ENCODE measurements at regions not wholly inside any gene's neighbourhood (a gene's known extent, or its start where the extent isn't known, plus 50 kb on each side); places are given as distances from the start of the nearest gene placed in this dataset.
"Not testable (repeated sequence)": the region's sequence is repeated elsewhere in the genome, so short reads cannot be mapped to it uniquely, and the experiment has no call there.

DNA sequence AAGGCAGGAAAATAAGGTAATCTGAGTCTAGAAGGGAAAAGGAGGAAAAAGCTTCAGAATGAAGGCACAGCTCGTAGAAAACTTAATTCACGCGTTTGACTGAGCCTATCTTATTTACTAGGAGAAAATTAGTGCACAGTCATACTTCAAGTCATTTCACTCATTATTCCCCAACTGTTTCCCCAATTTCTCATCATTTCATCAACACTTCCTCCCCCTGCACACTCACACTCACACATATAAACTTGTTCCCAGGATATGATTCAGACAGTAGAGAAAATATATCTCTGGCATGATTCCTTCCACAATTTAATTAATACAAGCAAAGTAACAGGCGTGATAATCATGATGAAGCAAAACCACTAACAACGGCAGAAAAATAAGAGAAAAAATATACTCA, 94.5 kb upstream of the F13A1 start:
- DNase-seq = no peak

DNA sequence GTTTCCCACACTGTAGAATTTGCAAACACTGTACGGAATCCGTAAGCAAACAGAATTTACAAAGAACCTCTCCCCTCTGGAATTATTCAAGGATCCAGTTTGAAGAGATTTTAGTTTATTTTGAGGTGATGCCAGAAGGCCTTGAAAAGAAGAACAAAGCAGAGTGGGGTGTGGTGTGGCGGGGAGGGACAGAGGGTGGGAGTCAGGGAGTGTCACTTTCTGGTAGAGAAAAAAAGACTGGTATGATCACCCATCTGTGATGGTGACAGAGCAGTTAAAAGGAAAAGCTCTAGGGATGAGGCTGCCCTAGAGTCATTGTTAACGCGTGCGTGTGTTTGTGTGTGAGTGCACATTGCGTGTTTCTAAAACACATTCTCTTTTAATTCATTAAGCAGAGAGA, 97.0 kb upstream of the F13A1 start:
- DNase-seq = no peak

DNA sequence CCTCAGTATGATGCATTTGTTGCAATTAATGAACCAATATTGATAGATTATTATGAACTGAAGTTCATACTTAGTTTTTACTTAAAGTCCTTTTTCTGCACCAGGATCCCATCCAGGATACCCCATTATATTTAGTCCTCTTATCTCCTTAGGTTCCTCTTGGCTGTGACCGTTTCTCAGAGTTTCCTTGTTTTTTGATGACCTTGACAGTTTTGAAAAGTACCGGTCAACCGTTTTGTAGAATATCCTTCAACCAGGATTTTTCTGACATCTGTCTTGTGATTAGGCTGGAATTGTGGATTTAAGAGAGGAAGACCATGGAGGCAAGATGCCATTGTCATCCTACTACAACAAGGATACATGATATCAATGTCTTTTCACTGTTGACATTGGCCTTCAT, 98.0 kb upstream of the F13A1 start:
- DNase-seq = no peak

DNA sequence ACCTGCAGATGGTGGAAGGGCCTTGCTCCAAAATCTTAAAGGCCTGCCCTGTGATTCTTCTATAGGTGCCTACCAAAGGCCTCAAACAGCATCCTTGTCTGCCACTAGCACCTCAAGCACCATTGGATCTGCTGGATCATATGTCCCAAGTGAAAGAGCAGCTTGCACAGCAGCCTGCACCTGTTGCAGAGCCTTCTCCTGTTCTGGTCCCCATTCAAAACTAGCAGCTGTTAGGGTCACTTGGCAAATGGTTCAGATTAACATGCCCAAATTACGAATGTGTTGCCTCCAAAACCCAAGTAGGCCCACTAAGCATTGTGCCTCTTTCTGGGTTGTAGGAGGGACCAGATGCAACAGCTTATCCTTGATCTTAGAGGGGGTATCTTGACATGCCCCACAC, 99.6 kb upstream of the F13A1 start:
- no peak for DNase-seq

GRCh38 chr6:6434151-6434550, 113.7 kb upstream of the F13A1 start:
- DNase-seq = no peak

- DNase-seq = no peak
Observed at GRCh38 chr6:6434723-6435122, 114.3 kb upstream of the F13A1 start.

- no peak for DNase-seq
Observed at GRCh38 chr6:6436366-6436765, 115.9 kb upstream of the F13A1 start.

- no peak for DNase-seq
Observed at GRCh38 chr6:6436946-6437345, 116.5 kb upstream of the F13A1 start.

DNA sequence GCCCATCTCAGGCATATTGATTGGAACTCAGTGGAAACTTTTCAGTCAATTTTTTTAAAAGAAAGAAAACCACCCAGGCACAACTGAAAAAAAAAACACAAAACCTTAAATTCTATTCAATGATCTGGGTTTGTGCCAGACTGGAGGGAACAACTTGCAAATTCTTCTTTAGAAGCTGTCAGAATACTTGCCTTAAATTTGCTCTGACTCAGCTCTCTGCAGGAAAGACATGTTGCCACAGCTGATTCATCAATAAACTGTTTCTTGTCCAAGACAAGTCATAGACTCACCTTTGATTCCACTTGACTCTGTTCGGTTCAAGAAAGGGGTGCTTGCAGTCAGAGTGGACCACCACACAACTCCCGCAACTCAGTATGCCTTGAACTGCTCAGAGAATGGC, 117.8 kb upstream of the F13A1 start:
- DNase-seq = no peak

DNA sequence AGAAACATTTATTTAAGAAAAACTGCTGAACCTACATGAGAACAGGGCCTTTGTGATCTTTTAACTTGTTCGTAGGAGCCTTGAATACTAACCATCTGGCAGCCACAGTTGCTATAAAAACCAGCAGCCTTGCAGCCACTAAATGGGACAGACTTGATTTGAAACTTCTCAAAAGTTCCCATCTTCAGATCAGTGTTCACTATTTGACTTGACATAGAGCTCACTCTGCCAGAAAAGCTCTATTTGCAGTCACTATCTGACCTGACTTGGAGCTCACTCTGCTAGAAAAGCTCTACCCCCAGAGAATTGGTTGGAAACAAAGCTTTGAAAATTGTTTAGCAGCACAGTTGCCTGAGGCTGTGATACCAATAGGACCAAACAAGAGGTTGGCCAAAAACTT, 119.3 kb upstream of the F13A1 start:
- no peak for DNase-seq

DNA sequence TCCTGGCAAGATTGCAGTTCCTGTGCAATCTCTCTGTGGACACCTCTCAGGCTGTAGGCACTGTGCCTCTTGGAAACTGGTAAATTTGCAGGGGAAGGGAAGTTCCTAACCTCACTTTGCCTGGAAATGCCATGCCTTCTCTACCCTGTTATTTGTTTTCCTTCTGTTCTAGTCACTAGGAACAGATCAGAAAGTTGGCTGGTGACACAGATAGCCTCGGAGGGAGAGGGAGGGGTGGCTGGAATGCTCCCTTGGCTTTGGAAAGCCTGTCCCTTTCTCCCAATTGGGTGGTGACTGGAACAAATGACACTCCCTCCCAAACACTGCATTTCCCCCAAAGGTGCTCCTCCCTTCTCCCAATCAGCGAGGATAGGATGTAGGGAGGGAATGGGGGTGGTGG, 131.5 kb upstream of the F13A1 start:
- no peak for DNase-seq

- no peak for DNase-seq
Observed at GRCh38 chr6:6453186-6453585, 132.7 kb upstream of the F13A1 start.

DNA sequence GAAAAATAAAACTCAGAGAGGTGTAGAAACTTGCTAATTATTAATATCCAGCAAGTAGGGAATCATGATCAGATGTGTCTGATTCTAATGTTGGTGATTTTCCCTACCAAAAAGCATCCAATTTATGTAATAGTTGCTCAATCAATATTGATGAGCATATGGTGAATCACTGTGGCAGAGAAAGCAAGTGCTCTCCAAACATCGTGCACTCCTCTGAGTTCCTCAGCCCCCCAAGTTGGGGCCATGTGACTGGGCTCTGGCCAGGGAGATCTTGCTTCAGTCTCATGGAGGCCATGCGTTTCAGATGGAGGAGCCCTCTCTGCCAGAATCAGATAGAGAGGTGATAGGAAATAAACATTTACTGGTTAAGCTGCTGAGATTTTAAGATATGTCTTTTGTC, 133.2 kb upstream of the LY86 start:
- DNase-seq = no peak

DNA sequence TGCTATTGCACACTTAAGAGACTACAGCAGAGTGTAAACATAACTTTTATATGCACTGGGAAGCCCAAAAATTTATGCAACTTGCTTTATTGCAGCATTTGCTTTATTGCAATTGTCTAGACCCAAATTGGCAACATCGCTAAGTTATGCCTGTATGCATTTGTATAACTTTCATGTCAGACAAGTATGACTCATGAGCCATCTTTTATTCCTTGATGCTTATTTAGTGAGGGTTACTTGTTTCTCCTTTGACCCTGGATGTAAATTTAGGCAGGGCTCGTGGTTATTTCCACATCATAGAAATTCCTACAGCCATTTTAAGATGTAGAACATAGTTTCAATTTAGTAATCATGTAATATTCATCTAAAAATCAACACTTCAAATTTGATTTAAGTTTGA, 130.3 kb upstream of the LY86 start:
- DNase-seq = no peak

DNA sequence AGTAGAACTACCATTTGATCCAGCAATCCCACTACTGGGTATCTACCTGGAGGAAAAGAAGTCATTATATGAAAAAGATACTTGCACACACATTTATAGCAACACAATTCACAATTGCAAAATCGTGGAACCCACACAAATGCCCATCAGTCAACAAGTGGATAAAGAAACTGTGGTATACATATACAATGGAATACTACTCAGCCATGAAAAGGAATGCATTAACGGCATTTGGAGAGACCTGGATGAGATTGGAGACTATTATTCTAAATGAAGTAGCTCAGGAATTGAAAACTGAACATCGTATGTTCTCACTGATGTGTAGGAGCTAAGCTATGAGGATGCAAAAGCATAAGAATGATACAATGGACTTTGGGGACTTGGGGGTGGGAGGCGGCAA, 128.6 kb upstream of the LY86 start:
- DNase-seq = not testable (repeated sequence)

DNA sequence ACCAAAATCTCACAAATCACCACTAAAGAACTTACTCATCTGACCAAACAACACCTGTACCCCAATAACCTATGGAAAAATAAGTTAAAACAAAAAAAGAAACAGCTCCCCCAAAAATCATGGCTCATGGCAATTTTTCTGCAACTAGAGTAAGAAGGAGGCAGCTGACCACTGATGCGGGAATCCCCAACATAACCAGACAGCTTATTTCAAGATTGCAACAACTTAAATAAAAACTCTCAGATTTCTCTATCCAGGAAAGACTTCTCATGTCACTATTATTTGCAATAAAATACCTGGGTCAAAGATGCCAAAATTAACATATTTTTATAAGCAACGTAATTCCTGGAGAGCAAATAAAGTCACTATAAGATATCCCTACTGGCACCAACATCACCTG, 128.1 kb upstream of the LY86 start:
- DNase-seq = no peak

- DNase-seq = no peak
Observed at GRCh38 chr6:6461138-6461537, 127.4 kb upstream of the LY86 start.

DNA sequence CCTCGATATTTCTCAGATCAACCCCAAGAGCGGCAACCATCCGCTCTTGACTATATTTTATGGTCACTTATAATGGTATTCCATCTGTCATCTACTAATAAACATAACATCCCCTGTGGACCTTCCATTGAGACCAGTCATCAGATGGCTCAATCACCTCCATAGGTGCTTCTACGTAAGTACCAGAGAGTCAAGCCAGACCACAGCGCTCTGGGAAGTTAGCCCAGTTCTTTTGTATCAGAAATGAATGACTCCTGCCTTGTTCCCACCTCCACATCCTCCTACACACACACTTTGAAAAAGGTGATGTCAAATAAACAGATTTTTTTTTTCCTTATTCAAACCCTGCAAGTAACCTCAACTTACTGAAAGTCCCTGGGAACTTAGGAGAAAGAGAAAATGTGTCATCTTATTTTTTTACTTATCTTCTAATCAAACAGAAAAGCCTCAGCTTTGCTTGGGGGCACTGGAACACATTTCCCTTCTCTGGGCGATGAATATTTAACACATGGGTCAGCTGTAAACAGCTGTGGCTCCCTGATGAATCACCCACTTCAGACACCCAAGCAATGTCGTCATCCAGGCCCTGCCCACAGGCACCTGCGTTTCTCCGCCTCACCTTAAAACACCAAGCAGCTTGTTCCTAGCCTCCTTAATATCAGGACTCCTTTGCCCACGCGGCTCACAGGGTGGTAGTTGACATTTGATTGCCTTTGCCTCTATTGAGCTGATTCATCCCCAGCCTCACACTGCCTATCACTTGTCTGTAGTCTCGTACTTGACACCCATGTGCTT, 121.4 kb upstream of the LY86 start:
- no peak for DNase-seq

GRCh38 chr6:6469074-6469473, 119.4 kb upstream of the LY86 start:
- no peak for DNase-seq

- no peak for DNase-seq
Observed at GRCh38 chr6:6470123-6470522, 118.4 kb upstream of the LY86 start.

DNA sequence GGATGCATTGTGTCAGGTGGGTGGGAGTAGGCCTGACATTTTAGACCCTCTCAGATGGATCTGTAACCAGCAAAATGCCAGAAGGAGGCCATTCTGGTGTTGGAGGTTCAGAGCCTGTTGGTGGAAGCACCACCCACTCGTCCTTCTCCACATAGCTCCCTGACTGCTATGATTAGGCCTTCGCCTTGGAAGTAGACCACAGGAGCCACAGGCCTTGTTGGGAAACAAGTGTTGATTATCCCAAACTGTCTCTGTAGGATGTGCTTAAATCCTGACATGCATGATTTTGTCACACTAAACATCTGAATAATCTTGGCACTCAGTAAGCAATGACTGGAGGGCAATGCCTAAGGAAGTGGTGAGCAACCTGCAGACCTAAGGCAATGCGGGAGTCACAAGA, 117.2 kb upstream of the LY86 start:
- no peak for DNase-seq

DNA sequence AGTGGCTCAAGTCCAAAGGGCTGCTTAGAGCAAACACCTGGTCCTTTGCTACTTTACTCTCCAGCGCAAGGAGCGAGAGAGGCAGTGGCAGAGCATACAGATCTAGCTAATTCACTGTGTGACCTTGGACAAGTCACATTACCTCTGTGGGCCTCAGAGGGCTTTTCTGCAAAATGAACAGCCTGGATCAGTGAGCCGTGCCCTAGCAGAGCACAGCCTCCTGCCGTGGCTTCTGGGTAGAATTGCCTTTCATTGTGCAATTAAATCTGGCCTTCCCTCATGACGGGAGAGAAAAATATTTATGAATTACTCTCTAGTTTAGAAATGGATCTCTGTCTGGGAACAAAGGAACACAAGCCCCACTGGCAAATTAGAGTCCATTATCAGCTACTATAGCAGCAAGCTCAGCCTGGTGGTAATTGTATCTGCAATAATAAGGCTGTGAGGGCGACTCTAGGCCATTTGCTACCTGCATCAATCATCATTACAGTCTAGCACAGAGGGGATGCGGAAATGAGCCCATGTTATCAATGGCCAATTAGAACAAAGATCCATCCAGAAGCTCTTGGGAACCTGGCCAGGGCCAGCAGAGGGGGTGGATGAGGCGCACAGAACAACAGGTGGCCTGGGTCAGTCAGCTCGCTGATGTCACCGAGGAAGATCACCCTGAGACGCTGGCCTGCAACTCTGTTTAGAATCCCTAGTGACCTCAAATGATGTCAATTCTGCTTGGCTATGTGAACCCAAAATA, 114.2 kb upstream of the LY86 start:
- DNase-seq = no peak

- no peak for DNase-seq
Observed at GRCh38 chr6:6479785-6480184, 108.7 kb upstream of the LY86 start.

DNA sequence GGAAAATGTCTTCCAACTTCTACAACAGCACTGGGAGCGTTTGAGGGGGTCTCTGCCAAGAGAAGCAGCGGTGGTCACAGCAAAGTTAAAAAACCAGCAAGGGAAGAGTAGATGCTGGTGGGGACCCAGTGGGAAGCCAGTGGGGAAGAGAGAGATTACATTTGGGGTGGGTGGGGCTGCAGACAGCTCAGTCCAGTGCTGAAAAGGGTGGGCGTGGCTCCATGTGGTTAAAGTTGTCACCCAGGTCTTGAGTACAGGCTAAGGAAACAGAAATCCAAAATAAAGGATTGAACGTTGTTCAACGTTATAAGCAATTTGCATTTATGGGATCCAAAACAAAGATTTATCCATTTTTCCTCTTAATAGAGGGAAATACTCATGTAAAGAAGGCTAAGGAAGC, 106.3 kb upstream of the LY86 start:
- DNase-seq = no peak

DNA sequence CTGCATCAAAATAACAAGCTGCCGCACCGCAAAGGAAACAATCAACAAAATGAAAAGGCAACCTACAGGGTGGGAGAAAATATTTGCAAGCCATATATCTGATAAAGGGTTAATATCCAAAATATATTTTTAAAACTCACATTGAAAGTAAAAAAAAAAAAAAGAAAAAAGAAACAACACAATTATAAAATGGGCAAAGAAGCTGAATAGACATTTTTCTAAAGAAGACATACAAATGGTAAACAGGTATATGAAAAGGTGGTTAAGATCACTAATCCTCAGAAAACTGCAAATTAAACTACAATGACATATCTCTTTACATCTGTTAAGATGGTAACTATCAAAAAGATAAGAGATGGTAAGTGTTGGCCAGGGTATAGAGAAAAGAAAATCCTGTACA, 105.4 kb upstream of the LY86 start:
- no peak for DNase-seq

Data from stimulated activated CD8-positive, alpha-beta memory T cell treated with anti-CD3 and anti-CD28 coated beads, Interleukin-4, amount 100 ng/mL, for 48 hours (primary cell).